Upper lobe of left lung (tissue), 4 donors: ENCODE measurements at regions not wholly inside any gene's neighbourhood (a gene's known extent, or its start where the extent isn't known, plus 50 kb on each side); places are given as distances from the start of the nearest gene placed in this dataset.

Source experiments
- EP300 ChIP-seq, 4 donors: sonication (generic); formaldehyde crosslinking; IDR thresholded peaks; one replicate each; pipeline ENCODE4 v1.5.1; 2017; ENCODE audit warnings: antibody characterized with exemption in 4 of 4, control low read depth in 2 of 4
- POLR2A ChIP-seq, 4 donors: fragments of 450-650 bp; IDR thresholded peaks; one replicate each; pipeline ENCODE4 v1.5.1; 2016 to 2017; ENCODE audit warnings: antibody characterized with exemption in 4 of 4, mild to moderate bottlenecking in 2 of 4

DNA sequence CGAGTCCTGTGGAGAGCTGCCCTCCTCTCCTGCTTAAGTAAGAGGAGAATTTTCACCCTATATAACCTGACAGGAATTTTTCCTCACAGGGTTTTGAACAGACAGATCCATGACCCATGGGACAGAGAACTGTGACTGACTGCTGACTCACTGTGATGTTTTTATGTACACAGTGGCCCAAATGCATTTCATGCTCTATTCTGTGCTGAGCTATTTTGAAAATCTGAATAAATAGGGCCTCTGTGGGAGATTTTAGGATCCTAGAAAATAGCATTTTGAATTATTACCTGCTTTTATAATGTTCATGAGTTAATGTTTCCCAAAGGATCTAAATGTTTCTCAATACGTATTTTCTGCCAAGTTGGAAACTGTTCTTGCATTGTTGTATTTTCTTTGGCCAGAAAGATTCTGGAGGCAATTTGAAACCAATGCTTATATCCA, 577.4 kb downstream of the HTR1B start:
- TF ChIP-seq POLR2A (IDR thresholded peaks at IDR 0.05), result no peak
- TF ChIP-seq EP300 (IDR thresholded peaks at IDR 0.05), result no peak
